ENCODE measurements at regions not wholly inside any gene's neighbourhood (a gene's known extent, or its start where the extent isn't known, plus 50 kb on each side); places are given as distances from the start of the nearest gene placed in this dataset.
"Not testable (repeated sequence)": the region's sequence is repeated elsewhere in the genome, so short reads cannot be mapped to it uniquely, and the experiment has no call there.

DNA sequence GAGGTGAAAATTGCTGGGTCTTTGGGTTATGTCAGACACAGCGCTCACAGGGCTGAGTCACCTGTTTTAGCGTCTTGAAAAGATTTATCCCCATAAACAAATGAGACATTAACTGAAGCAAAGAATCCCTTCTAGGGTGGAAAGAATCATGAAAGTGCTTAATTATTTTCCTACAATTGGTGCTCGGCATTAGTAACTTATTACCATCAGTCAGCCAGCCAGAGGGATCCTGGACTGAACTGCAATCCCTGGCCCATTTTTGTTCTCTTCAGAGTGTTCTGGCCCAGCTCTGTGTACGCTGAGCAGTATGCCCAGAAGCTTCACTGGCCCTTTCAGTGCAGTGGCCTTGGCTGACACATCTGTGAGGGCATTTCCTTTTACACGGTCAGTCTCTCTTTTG lies 67.3 kb upstream of the ZNF678 start:
- H3K9ac ChIP-seq (ENCODE audit: insufficient read depth in 1 of 2, low read depth in 2 of 2, low read length in 2 of 2); H4K20me1 ChIP-seq (replicated peaks; ENCODE audit: control insufficient read depth, insufficient read depth, low read length); H3K4me2 ChIP-seq (ENCODE audit: insufficient read depth, low read length); H3K36me3 ChIP-seq (ENCODE audit: control insufficient read depth, insufficient read depth, low read length); H3K9me1 ChIP-seq (ENCODE audit: control insufficient read depth, insufficient read depth, low read length); H3K4me1 ChIP-seq (replicated peaks in 1 of 2; ENCODE audit: control insufficient read depth in 2 of 2, insufficient read depth in 2 of 2, low read length in 2 of 2); H3K9me3 ChIP-seq (replicated peaks; ENCODE audit: control insufficient read depth, insufficient read depth, low read depth, low read length); in situ Hi-C loops (cut with MboI); H3K79me2 ChIP-seq (ENCODE audit: control insufficient read depth, insufficient read depth, low read length); DNase-seq (ENCODE audit: extremely low read depth in 1 of 4, low spot score in 3 of 4); CTCF ChIA-PET (ENCODE audit: low intra/inter-chr PET ratio); BruUV-seq (replicated peaks); H2AFZ ChIP-seq (ENCODE audit: low read depth, low read length); H3K27me3 ChIP-seq (ENCODE audit: control insufficient read depth in 2 of 2, insufficient read depth in 2 of 2, low read length in 2 of 2); intact Hi-C loops (cut with micrococcal nuclease); POLR2A ChIA-PET; H3K4me3 ChIP-seq; H3K27ac ChIP-seq (ENCODE audit: extremely low read depth, low read depth, low read length); FAIRE-seq: not testable (repeated sequence)
- 34% methylated on average over 1 of the region's 5 CpGs for WGBS (ENCODE audit: insufficient coverage, low coverage, missing lambda C conversion rate)
- ATAC-seq = peak; percentile 32; the same call in 2 of the 3 replicates

GRCh38 chr1:227493863-227494551 lies 69.3 kb upstream of the ZNF678 start:
- H3K4me1 ChIP-seq (replicated peaks in 1 of 2; ENCODE audit: control insufficient read depth in 2 of 2, insufficient read depth in 2 of 2, low read length in 2 of 2); H3K79me2 ChIP-seq (ENCODE audit: control insufficient read depth, insufficient read depth, low read length); H3K9me3 ChIP-seq (replicated peaks; ENCODE audit: control insufficient read depth, insufficient read depth, low read depth, low read length); H3K9ac ChIP-seq (ENCODE audit: insufficient read depth in 1 of 2, low read depth in 2 of 2, low read length in 2 of 2); H2AFZ ChIP-seq (ENCODE audit: low read depth, low read length); H3K4me3 ChIP-seq; BruUV-seq (replicated peaks); H3K4me2 ChIP-seq (ENCODE audit: insufficient read depth, low read length); FAIRE-seq; POLR2A ChIA-PET; DNase-seq (ENCODE audit: extremely low read depth in 1 of 4, low spot score in 3 of 4); intact Hi-C loops (cut with micrococcal nuclease); CTCF ChIA-PET (ENCODE audit: low intra/inter-chr PET ratio); H4K20me1 ChIP-seq (replicated peaks; ENCODE audit: control insufficient read depth, insufficient read depth, low read length); in situ Hi-C loops (cut with MboI); H3K27ac ChIP-seq (ENCODE audit: extremely low read depth, low read depth, low read length); H3K9me1 ChIP-seq (ENCODE audit: control insufficient read depth, insufficient read depth, low read length); H3K36me3 ChIP-seq (ENCODE audit: control insufficient read depth, insufficient read depth, low read length): not testable (repeated sequence)
- peaks cover 0 to 15% of the 10 kb centered on the region in 2 experiments; a peak in 2 of 5 replicates for H3K27me3 ChIP-seq (ENCODE audit: control insufficient read depth in 2 of 2, insufficient read depth in 2 of 2, low read length in 2 of 2)
- 0% methylated on average over 1 of the region's 14 CpGs for WGBS (ENCODE audit: insufficient coverage, low coverage, missing lambda C conversion rate)
- ATAC-seq = peak; percentile 69
